ENCODE measurements at regions not wholly inside any gene's neighbourhood (a gene's known extent, or its start where the extent isn't known, plus 50 kb on each side); places are given as distances from the start of the nearest gene placed in this dataset.

- TF ChIP-seq POLR2AphosphoS5 (IDR thresholded peaks at IDR 0.05) (no peak), CTCF (IDR thresholded peaks at IDR 0.05 in 8 of 11, conservative IDR thresholded peaks at IDR 0.05 in 3 of 11) (no peak)
Measured at GRCh38 chr6:119922814-119923213, 573.3 kb upstream of the MAN1A1 start.

Measured in spleen (tissue), 7 donors.